ENCODE measurements at regions not wholly inside any gene's neighbourhood (a gene's known extent, or its start where the extent isn't known, plus 50 kb on each side); places are given as distances from the start of the nearest gene placed in this dataset.
A peak's percentile ranks its signal among the peaks of the same experiment; 100 is the strongest.
"Not testable (repeated sequence)": the region's sequence is repeated elsewhere in the genome, so short reads cannot be mapped to it uniquely, and the experiment has no call there.

DNA sequence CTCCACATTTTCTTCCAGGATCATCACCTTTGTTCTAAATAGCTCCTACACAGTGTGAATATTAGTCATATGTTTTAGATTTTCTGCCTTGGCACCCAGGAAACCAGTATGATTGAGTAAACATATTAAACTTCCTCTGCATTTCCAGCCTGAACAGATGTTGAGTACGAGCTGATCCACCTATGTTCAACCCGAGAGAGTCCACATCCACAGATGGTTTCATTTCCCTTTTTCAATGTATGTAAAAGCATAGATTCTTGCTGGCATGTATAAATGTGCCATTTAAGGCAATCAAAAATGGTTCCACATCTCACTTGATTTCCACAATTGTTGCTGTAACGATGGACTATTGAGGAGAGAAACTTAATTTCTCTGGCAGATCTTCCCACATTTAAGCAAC, 74.2 kb downstream of the ZNF716 start:
- DNase-seq (ENCODE audit: low spot score): peak; percentile 4

- no peak for DNase-seq (ENCODE audit: low spot score)
These were observed 80.0 kb downstream of the ZNF716 start for GRCh38 chr7:57529931-57530330.

DNA sequence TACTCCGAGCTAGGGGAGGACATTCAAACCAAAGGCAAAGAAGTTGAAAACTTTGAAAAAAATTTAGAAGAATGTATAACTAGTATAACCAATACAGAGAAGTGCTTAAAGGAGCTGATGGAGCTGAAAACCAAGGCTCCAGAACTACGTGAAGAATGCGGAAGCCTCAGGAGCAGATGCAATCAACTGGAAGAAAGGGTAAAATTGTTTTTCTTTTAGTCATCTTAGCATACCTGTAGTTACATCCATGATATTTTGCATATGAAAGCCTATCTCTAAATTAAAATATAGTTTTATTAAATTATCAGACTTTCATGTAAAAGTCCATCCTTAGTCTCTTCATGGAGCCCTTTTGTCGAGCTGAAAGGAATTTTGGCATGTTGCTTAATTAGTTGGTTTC, 90.7 kb downstream of the ZNF716 start:
- not testable (repeated sequence) for DNase-seq (ENCODE audit: low spot score)

- DNase-seq (ENCODE audit: low spot score): not testable (repeated sequence)
These were observed 92.4 kb downstream of the ZNF716 start for GRCh38 chr7:57542331-57542730.

- DNase-seq (ENCODE audit: low spot score): not testable (repeated sequence)
These were observed 97.4 kb downstream of the ZNF716 start for GRCh38 chr7:57547351-57547750.

DNA sequence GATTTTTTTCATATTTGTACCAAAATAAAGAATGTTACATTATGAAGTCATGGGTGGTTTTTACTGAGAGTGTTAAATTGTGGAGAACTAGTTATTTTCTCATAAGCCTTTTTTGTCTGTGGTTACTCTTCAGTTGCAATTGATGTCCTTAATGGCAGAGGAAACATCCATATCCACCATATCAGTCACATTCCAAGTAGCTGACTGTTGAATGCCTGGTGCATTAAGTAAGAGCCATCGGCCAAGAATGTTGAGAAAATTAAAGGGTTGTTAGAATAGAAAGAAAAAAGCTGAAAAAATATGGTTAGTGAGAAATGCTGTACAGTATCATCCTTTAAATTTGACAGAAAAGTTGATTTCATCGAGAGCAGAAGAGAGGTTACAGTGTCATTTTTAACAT, 100.0 kb downstream of the ZNF716 start:
- DNase-seq (ENCODE audit: low spot score): not testable (repeated sequence)

- DNase-seq (ENCODE audit: low spot score): not testable (repeated sequence)
These were observed 105.7 kb downstream of the ZNF716 start for GRCh38 chr7:57555687-57556086.

DNA sequence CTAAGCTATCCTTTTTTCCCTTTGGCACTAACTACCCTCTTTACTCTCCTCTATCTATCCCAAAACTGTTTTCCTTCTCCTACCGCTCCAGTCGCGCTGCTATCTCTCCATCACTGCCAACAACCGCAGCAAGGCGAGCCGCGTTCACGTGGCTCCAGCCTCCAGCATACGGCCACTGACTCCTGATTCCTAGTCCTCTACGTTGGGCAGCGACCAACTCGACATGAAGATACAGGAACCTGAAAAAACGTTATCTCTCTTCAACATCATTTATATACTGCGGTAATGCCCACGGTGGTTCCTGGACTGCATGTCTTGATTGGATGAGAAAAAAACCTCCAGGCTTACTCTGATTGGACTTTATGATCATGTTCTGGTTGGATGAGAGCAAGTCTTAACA, 129.5 kb downstream of the ZNF716 start:
- no peak for DNase-seq (ENCODE audit: low spot score)
